Heart right ventricle (tissue), 16 donors: ENCODE measurements at regions not wholly inside any gene's neighbourhood (a gene's known extent, or its start where the extent isn't known, plus 50 kb on each side); places are given as distances from the start of the nearest gene placed in this dataset.

ENCODE experiments used
- ATAC-seq, 8 donors: fragments of 200-7000 bp; cut with Tn5 transposase; one replicate each; pipeline ENCODE4 v1.9.1; 2020; ENCODE audit warnings: mild to moderate bottlenecking in 8 of 8, moderate library complexity in 8 of 8, moderate number of reproducible peaks in 1 of 8
- DNase-seq, 2 donors: peaks; one replicate each; pipeline ENCODE4 v3.0.0-alpha.2; 2020
- H3K27ac ChIP-seq, 10 donors: fragments of 200-600 bp; sonication (generic) in 2 of 10; one replicate each; pipeline versions ENCODE4 v1.5.0 to v1.8.0; 2020 to 2022; ENCODE audit warnings: mild to moderate bottlenecking in 3 of 10
- H3K27me3 ChIP-seq, 7 donors: fragments of 200-600 bp; one replicate each; pipeline ENCODE4 v1.8.0; 2021 to 2022; ENCODE audit warnings: mild to moderate bottlenecking in 2 of 7
- H3K36me3 ChIP-seq, 9 donors: fragments of 200-600 bp; sonication (generic) in 1 of 9; one replicate each; pipeline versions ENCODE4 v1.5.0 to v1.8.0; 2020 to 2022; ENCODE audit warnings: mild to moderate bottlenecking in 2 of 9
- H3K4me1 ChIP-seq, 9 donors: fragments of 200-600 bp; sonication (generic) in 1 of 9; one replicate each; pipeline versions ENCODE4 v1.5.0 to v1.8.0; 2020 to 2022; ENCODE audit warnings: mild to moderate bottlenecking in 4 of 9
- H3K4me3 ChIP-seq, 10 donors: fragments of 200-600 bp; sonication (generic) in 2 of 10; one replicate each; pipeline versions ENCODE4 v1.5.0 to v1.8.0; 2020 to 2022; ENCODE audit warnings: mild to moderate bottlenecking in 7 of 10, moderate library complexity in 2 of 10
- H3K9me3 ChIP-seq, 11 donors: fragments of 200-600 bp in 10 of 11; sonication (generic) in 2 of 11; one replicate each; pipeline versions ENCODE4 v1.5.0 to v1.8.0; 2013 to 2022; ENCODE audit warnings: mild to moderate bottlenecking in 2 of 11, control low read depth in 1 of 11, moderate library complexity in 1 of 11
- CTCF ChIP-seq, 9 donors: fragments of 200-600 bp; sonication (generic) in 2 of 9; IDR thresholded peaks; one replicate each; pipeline versions ENCODE4 v1.5.0 to v1.8.0; 2021 to 2022; ENCODE audit warnings: antibody characterized with exemption in 9 of 9, mild to moderate bottlenecking in 5 of 9, moderate library complexity in 1 of 9
- WGBS, 2 donors: extraction: QIAGEN DNeasy Blood & Tissue Kit; methylation state at CpG; one replicate each; pipeline ENCODE4 v1.1.7; 2013; ENCODE audit warnings: inconsistent platforms in 1 of 2; 5-methylcytosine and 5-hydroxymethylcytosine counted together
- intact Hi-C, 10 donors: fragments of 100-400 bp; cut with DNase I; formaldehyde crosslinking; loops; one replicate each; pipeline versions ENCODE4 v1.11.1 to v1.14.2; 2022
- donor health status: Arrhythmogenic right ventricular cardiomyopathy.
- donor health status: ischemic (EF 13 %, LVEDD 7.1; RV severe dilation, severe dysfunction).
- donor health status: healthy with polysubstance abuse.
- donor health status: DM: no; HTN: yes; CAD: no.
- donor health status: DM: no; HTN: no; CAD: no.
- donor health status: ischemic (EF 25% LVEDD 6.9; RV normal size, moderate dysfunction).
- donor health status: ischemic (EF 25% LVEDD 5.7; RV mildly dilated, moderate dysfunction).
- donor health status: healthy.
- donor health status: DM: yes; HTN: yes; CAD: no.
- donor health status: Ischemic cardiomyopathy.
- donor health status: ischemic (EF 35%, LVEDD 5.7; RV mildly dilated, moderate dysfunction).
- donor health status: nonischemic (EF 11% LVEDD 7.7; RV severe dilation, severe dysfunction).
- donor health status: DM: yes; HTN: yes; CAD: no.
- donor health status: PGD.
- donor health status: ischemic (EF 29% LVEDD 5.4; RV normal size, mild dysfunction).
- donor health status: nonischemic (EF 23%, LVEDD 6.1; RV moderate dilation, normal function).

- intact Hi-C loops, result no loop called here
- Histone ChIP-seq H3K27ac (no peak overlapping the region), H3K4me3 (no peak overlapping the region), H3K36me3 (no peaks in the 10 kb centered on the region), H3K4me1 (no peaks in the 10 kb centered on the region), H3K27me3 (peaks cover 0 to 24% (median 5%) of the 10 kb centered on the region in 7 donors), H3K9me3 (no peaks in the 10 kb centered on the region)
- TF ChIP-seq CTCF (IDR thresholded peaks at IDR 0.05), result no peak
- DNase-seq, result no peak
- 88 to 91% methylated on average over 2 of the region's 2 CpGs for WGBS, 2 donors
- ATAC-seq, result no peak
Observed at GRCh38 chr17:33401249-33401648, 108.2 kb upstream of the ASIC2 start.

- no peaks in the 10 kb centered on the region for H3K36me3 ChIP-seq
- no peak overlapping the region for H3K4me3 ChIP-seq
- H3K27me3 ChIP-seq, result peaks cover 0 to 24% (median 5%) of the 10 kb centered on the region in 7 donors
- no peaks in the 10 kb centered on the region for H3K9me3 ChIP-seq
- DNase-seq (no peak), ATAC-seq (no peak)
- intact Hi-C loops, result no loop called here
- H3K4me1 ChIP-seq, result no peaks in the 10 kb centered on the region
- no peak overlapping the region for H3K27ac ChIP-seq
- no peak for TF ChIP-seq CTCF (IDR thresholded peaks at IDR 0.05)
Observed at GRCh38 chr17:33403194-33403593, 110.1 kb upstream of the ASIC2 start.

- no peak for TF ChIP-seq CTCF (IDR thresholded peaks at IDR 0.05)
- no peak overlapping the region for H3K27ac ChIP-seq
- 74 to 76% methylated on average over 4 of the region's 4 CpGs for WGBS, 2 donors
- H3K27me3 ChIP-seq, result peaks cover 0 to 24% (median 5%) of the 10 kb centered on the region in 7 donors
- no peaks in the 10 kb centered on the region for H3K4me1 ChIP-seq
- no peaks in the 10 kb centered on the region for H3K36me3 ChIP-seq
- ATAC-seq, result no peak
- H3K9me3 ChIP-seq, result no peaks in the 10 kb centered on the region
- DNase-seq, result no peak
- intact Hi-C loops, result no loop called here
- no peak overlapping the region for H3K4me3 ChIP-seq
Observed at GRCh38 chr17:33404070-33404819, 111.2 kb upstream of the ASIC2 start.

GRCh38 chr17:33416131-33416530 lies 123.0 kb upstream of the ASIC2 start:
- TF ChIP-seq CTCF (IDR thresholded peaks at IDR 0.05), result no peak
- 55 to 66% methylated on average over 2 of the region's 2 CpGs for WGBS, 2 donors
- no peak for DNase-seq
- peaks cover 0 to 16% (median 0%) of the 10 kb centered on the region in 7 donors for H3K27me3 ChIP-seq
- no peak for ATAC-seq
- no peaks in the 10 kb centered on the region for H3K36me3 ChIP-seq
- H3K4me3 ChIP-seq, result no peak overlapping the region
- intact Hi-C loops, result loop anchor here in 1 of 10 donors (10.0 kb wide), 1 partner anchor 69 kb away; no protein-coding TSS in a partner anchor
- no peaks in the 10 kb centered on the region for H3K4me1 ChIP-seq
- H3K27ac ChIP-seq, result no peak overlapping the region
- no peaks in the 10 kb centered on the region for H3K9me3 ChIP-seq
